Right lobe of liver (tissue), 6 donors: ENCODE measurements at regions not wholly inside any gene's neighbourhood (a gene's known extent, or its start where the extent isn't known, plus 50 kb on each side); places are given as distances from the start of the nearest gene placed in this dataset.

Experiments
- ATAC-seq, 4 donors: fragments of 200-7000 bp; cut with Tn5 transposase; one replicate each; pipeline ENCODE4 v1.9.1; 2020; ENCODE audit warnings: mild to moderate bottlenecking in 4 of 4, moderate library complexity in 4 of 4
- DNase-seq, 3 donors: peaks; one replicate each; pipeline ENCODE4 v3.0.0-alpha.2; 2020
- H3K27ac ChIP-seq, 3 donors: fragments of 200-600 bp; one replicate each; pipeline ENCODE4 v1.8.0; 2022
- H3K27me3 ChIP-seq, 2 donors: fragments of 200-600 bp; one replicate each; pipeline ENCODE4 v1.8.0; 2022
- H3K36me3 ChIP-seq, 4 donors: fragments of 200-600 bp; sonication (generic) in 1 of 4; one replicate each; pipeline versions ENCODE4 v1.5.1 to v1.8.0; 2017 to 2022; ENCODE audit warnings: control low read depth in 1 of 4
- H3K4me1 ChIP-seq, 4 donors: fragments of 200-600 bp; sonication (generic) in 1 of 4; one replicate each; pipeline versions ENCODE4 v1.5.1 to v1.8.0; 2017 to 2022; ENCODE audit warnings: control low read depth in 1 of 4
- H3K4me3 ChIP-seq, 3 donors: fragments of 200-600 bp; one replicate each; pipeline ENCODE4 v1.8.0; 2022
- H3K9me3 ChIP-seq, 4 donors: fragments of 200-600 bp; sonication (generic) in 1 of 4; one replicate each; pipeline versions ENCODE4 v1.5.1 to v1.8.0; 2017 to 2022; ENCODE audit warnings: control low read depth in 1 of 4
- CTCF ChIP-seq, 4 donors: fragments of 200-600 bp in 3 of 4; fragments of 450-650 bp in 1 of 4; IDR thresholded peaks; one replicate each; pipeline versions ENCODE4 v1.5.1 to v1.8.0; 2016 to 2022; ENCODE audit warnings: antibody characterized with exemption in 4 of 4, mild to moderate bottlenecking in 2 of 4
- POLR2A ChIP-seq: fragments of 450-650 bp; IDR thresholded peaks from one replicate; pipeline ENCODE4 v1.6.1; 2017; ENCODE audit warnings: antibody characterized with exemption, mild to moderate bottlenecking
- WGBS: methylation state at CpG from one replicate; pipeline ENCODE4 v1.1.6; 2018; ENCODE audit warnings: low coverage, low lambda C conversion rate; ENCODE audit not compliant: insufficient coverage; ENCODE audit errors: missing lambda C conversion rate; 5-methylcytosine and 5-hydroxymethylcytosine counted together
- intact Hi-C, 2 donors: fragments of 100-400 bp; cut with DNase I; formaldehyde crosslinking; loops; one replicate each; pipeline versions ENCODE4 v1.11.2 to v1.14.1; 2022
- donor health status: DM: no; HTN: yes; CAD: no.
- donor health status: DM: no; HTN: no; CAD: no.
- donor health status: DM: no; HTN: no; CAD: no.
- donor health status: DM: no; HTN: yes; CAD: no.
- donor health status: DM: no; HTN: yes; CAD: no.

- no peaks in the 10 kb centered on the region for H3K4me1 ChIP-seq
- H3K27me3 ChIP-seq, result no peaks in the 10 kb centered on the region
- DNase-seq (no peak), ATAC-seq (no peak)
- intact Hi-C loops, result no loop called here
- no peak for TF ChIP-seq POLR2A
- TF ChIP-seq CTCF (IDR thresholded peaks at IDR 0.05), result no peak
- no peak overlapping the region for H3K4me3 ChIP-seq
- H3K9me3 ChIP-seq, result no peaks in the 10 kb centered on the region
- WGBS, result 44% methylated on average over 5 of the region's 5 CpGs
- H3K27ac ChIP-seq, result no peak overlapping the region
- no peaks in the 10 kb centered on the region for H3K36me3 ChIP-seq
Observed at GRCh38 chr9:26157411-26157810, 479.2 kb upstream of the TUSC1 start.

- DNase-seq (no peak), ATAC-seq (no peak)
- TF ChIP-seq POLR2A (no peak), CTCF (IDR thresholded peaks at IDR 0.05) (no peak)
Observed at GRCh38 chr9:26152350-26152749, 474.1 kb upstream of the TUSC1 start.

GRCh38 chr9:26148128-26148527, 469.9 kb upstream of the TUSC1 start:
- H3K27ac ChIP-seq, result no peak overlapping the region
- no peaks in the 10 kb centered on the region for H3K9me3 ChIP-seq
- TF ChIP-seq CTCF (IDR thresholded peaks at IDR 0.05) (no peak), POLR2A (no peak)
- 40% methylated on average over 2 of the region's 2 CpGs for WGBS
- no peaks in the 10 kb centered on the region for H3K27me3 ChIP-seq
- intact Hi-C loops, result no loop called here
- ATAC-seq (no peak), DNase-seq (no peak)
- no peaks in the 10 kb centered on the region for H3K36me3 ChIP-seq
- no peaks in the 10 kb centered on the region for H3K4me1 ChIP-seq
- H3K4me3 ChIP-seq, result no peak overlapping the region

More at GRCh38 chr9:26152350-26152749, 474.1 kb upstream of the TUSC1 start:
- intact Hi-C loops, result no loop called here
- Histone ChIP-seq H3K27ac (no peak overlapping the region), H3K4me3 (no peak overlapping the region), H3K27me3 (no peaks in the 10 kb centered on the region), H3K4me1 (no peaks in the 10 kb centered on the region), H3K36me3 (no peaks in the 10 kb centered on the region), H3K9me3 (no peaks in the 10 kb centered on the region)
- 52% methylated on average over 2 of the region's 2 CpGs for WGBS

- H3K27me3 ChIP-seq, result no peaks in the 10 kb centered on the region
- no peak overlapping the region for H3K4me3 ChIP-seq
- no peaks in the 10 kb centered on the region for H3K4me1 ChIP-seq
- no peaks in the 10 kb centered on the region for H3K36me3 ChIP-seq
- DNase-seq, result no peak
- H3K9me3 ChIP-seq, result no peaks in the 10 kb centered on the region
- no peak for ATAC-seq
- intact Hi-C loops, result no loop called here
- no peak for TF ChIP-seq POLR2A
- TF ChIP-seq CTCF (IDR thresholded peaks at IDR 0.05), result no peak
- no peak overlapping the region for H3K27ac ChIP-seq
- WGBS, result 79% methylated on average over 10 of the region's 10 CpGs
Observed at GRCh38 chr9:26145938-26146337, 467.7 kb upstream of the TUSC1 start.

GRCh38 chr9:26142631-26143030, 464.4 kb upstream of the TUSC1 start:
- no peak overlapping the region for H3K27ac ChIP-seq
- H3K36me3 ChIP-seq, result no peaks in the 10 kb centered on the region
- no peaks in the 10 kb centered on the region for H3K9me3 ChIP-seq
- TF ChIP-seq POLR2A (no peak), CTCF (IDR thresholded peaks at IDR 0.05) (no peak)
- ATAC-seq (no peak), DNase-seq (no peak)
- no peaks in the 10 kb centered on the region for H3K4me1 ChIP-seq
- H3K4me3 ChIP-seq, result no peak overlapping the region
- intact Hi-C loops, result no loop called here
- H3K27me3 ChIP-seq, result no peaks in the 10 kb centered on the region
- WGBS, result 61% methylated on average over 6 of the region's 6 CpGs
